Endothelial cell of umbilical vein (primary cell): ENCODE measurements at regions not wholly inside any gene's neighbourhood (a gene's known extent, or its start where the extent isn't known, plus 50 kb on each side); places are given as distances from the start of the nearest gene placed in this dataset.

Source experiments
- BruUV-seq: library from RNA; stranded (reverse); fragments of 400-500 nt; replicated peaks from 2 replicates; lab custom pipeline; 2021; lab: Mats Ljungman, UMichigan
- CTCF ChIA-PET: fragments of 300-600, 350-600 bp; sonication (Branson Sonifier 250); formaldehyde crosslinking; loops from one replicate; lab custom pipeline; 2021; ENCODE audit warnings: antibody characterized with exemption, inconsistent platforms; lab: Charles Lee
- POLR2A ChIA-PET: fragments of 300-600, 350-600 bp; sonication (Branson Sonifier 250); formaldehyde crosslinking; loops from one replicate; lab custom pipeline; 2021; ENCODE audit warnings: antibody characterized with exemption, inconsistent platforms; lab: Charles Lee
- DNase-seq: peaks from one replicate; pipeline ENCODE4 v3.0.0-alpha.2; 2011; ENCODE audit warnings: low read depth, low spot score
- FAIRE-seq: peaks from 2 replicates; lab custom pipeline; 2011; peaks lifted over from hg19 to GRCh38; lab: Jason Lieb, UNC
- H2AFZ ChIP-seq: 2 replicates; pipeline ENCODE4 v1.6.0; 2012; ENCODE audit warnings: low read depth, low read length, control low read depth, inconsistent platforms
- H3K27ac ChIP-seq: 2 replicates; pipeline ENCODE4 v1.5.1; 2011; ENCODE audit warnings: low read depth, mild to moderate bottlenecking, control low read depth, low read length, moderate library complexity; ENCODE audit not compliant: insufficient read depth
- H3K27me3 ChIP-seq, 2 experiments: 2 replicates each; pipeline versions ENCODE4 v1.6.0 to v1.6.1; 2011; ENCODE audit warnings: low read length in 2 of 2, mixed read lengths in 1 of 2; ENCODE audit not compliant: control insufficient read depth in 2 of 2, insufficient read depth in 2 of 2
- H3K36me3 ChIP-seq, 2 experiments: 2 replicates in 1 of 2; 3 replicates in 1 of 2; pipeline ENCODE4 v1.5.1; 2011; ENCODE audit warnings: low read length in 2 of 2, mild to moderate bottlenecking in 1 of 2, moderate library complexity in 1 of 2; ENCODE audit not compliant: control insufficient read depth in 2 of 2, insufficient read depth in 2 of 2; ENCODE audit errors: extremely low read depth in 1 of 2
- H3K4me1 ChIP-seq: 3 replicates; pipeline ENCODE4 v1.5.1; 2011; ENCODE audit warnings: mild to moderate bottlenecking, low read length; ENCODE audit not compliant: control insufficient read depth, insufficient read depth; ENCODE audit errors: extremely low read depth
- H3K4me2 ChIP-seq: 2 replicates; pipeline ENCODE4 v1.6.1; 2011; ENCODE audit warnings: low read length, control low read depth, mixed read lengths; ENCODE audit not compliant: insufficient read depth
- H3K4me3 ChIP-seq, 3 experiments: fragments of 200-600 bp in 1 of 3; sonication (generic), shearing (Covaris generic) in 1 of 3; replicated peaks in 1 of 3; 2 replicates each; pipeline ENCODE4 v1.5.1; 2011 to 2016; ENCODE audit warnings: control low read depth in 3 of 3, low read length in 3 of 3, mild to moderate bottlenecking in 2 of 3, inconsistent platforms in 1 of 3, low read depth in 1 of 3, moderate library complexity in 1 of 3; ENCODE audit not compliant: insufficient read depth in 1 of 3
- H3K79me2 ChIP-seq: 2 replicates; pipeline ENCODE4 v1.6.0; 2012; ENCODE audit warnings: low read length, inconsistent platforms; ENCODE audit not compliant: control insufficient read depth, insufficient read depth
- H3K9ac ChIP-seq: replicated peaks from 2 replicates; pipeline ENCODE3; 2011; ENCODE audit warnings: low read length, control low read depth; ENCODE audit not compliant: insufficient read depth; ENCODE audit errors: extremely low read depth
- H3K9me1 ChIP-seq: replicated peaks from 3 replicates; pipeline ENCODE4 v1.6.0; 2011; ENCODE audit warnings: mild to moderate bottlenecking, low read length; ENCODE audit not compliant: control insufficient read depth, insufficient read depth; ENCODE audit errors: extremely low read depth
- H3K9me3 ChIP-seq: replicated peaks from 2 replicates; pipeline ENCODE4 v1.5.1; 2012; ENCODE audit warnings: low read length, inconsistent platforms; ENCODE audit not compliant: control insufficient read depth, insufficient read depth
- H4K20me1 ChIP-seq: replicated peaks from 2 replicates; pipeline ENCODE3; 2011; ENCODE audit warnings: mild to moderate bottlenecking, low read length; ENCODE audit not compliant: control insufficient read depth, insufficient read depth; ENCODE audit errors: extremely low read depth
- CTCF ChIP-seq, 2 donors: IDR thresholded peaks; 1 replicate in 1 of 2; 2 replicates in 1 of 2; pipeline ENCODE4 v1.5.1; 2011; ENCODE audit warnings: low read length in 2 of 2, mild to moderate bottlenecking in 2 of 2, moderate library complexity in 2 of 2, control low read depth in 1 of 2, inconsistent platforms in 1 of 2, low read depth in 1 of 2; ENCODE audit not compliant: insufficient read depth in 1 of 2; ENCODE audit errors: extremely low read depth in 1 of 2
- EZH2 ChIP-seq: IDR thresholded peaks from 2 replicates; pipeline ENCODE4 v1.6.1; 2012; ENCODE audit warnings: borderline replicate concordance, low read depth, mild to moderate bottlenecking, moderate library complexity, low read length, inconsistent platforms; ENCODE audit not compliant: severe bottlenecking
- FOS ChIP-seq: IDR thresholded peaks from 2 replicates; pipeline ENCODE4 v1.6.1; 2011; ENCODE audit warnings: mild to moderate bottlenecking, low read length, moderate library complexity, borderline replicate concordance; ENCODE audit not compliant: insufficient read depth
- JUN ChIP-seq: IDR thresholded peaks from 2 replicates; pipeline ENCODE4 v1.6.1; 2011; ENCODE audit warnings: borderline replicate concordance, low read depth; ENCODE audit not compliant: insufficient read length, insufficient read depth
- POLR2A ChIP-seq: IDR thresholded peaks from 2 replicates; pipeline ENCODE4 v1.6.1; 2012; ENCODE audit warnings: low read depth, mild to moderate bottlenecking, control low read depth, low read length
- dilution Hi-C: fragments of 300-500 bp; cut with MboI; formaldehyde crosslinking; loops from one replicate; pipeline ENCODE4 v1.15.0; 2019; ENCODE audit warnings: low sequenced_read_pairs; ENCODE audit not compliant: extremely low pct_ligation_motif_present
- intact Hi-C: fragments of 100-400 bp; cut with micrococcal nuclease; formaldehyde crosslinking; loops from one replicate; pipeline ENCODE4 v1.10.0; 2022
- TF ChIP-seq, protein P1 (sequence below): IDR thresholded peaks from 2 replicates; pipeline ENCODE4 v1.6.1; 2011; ENCODE audit not compliant: insufficient read depth, insufficient read length

DNA sequence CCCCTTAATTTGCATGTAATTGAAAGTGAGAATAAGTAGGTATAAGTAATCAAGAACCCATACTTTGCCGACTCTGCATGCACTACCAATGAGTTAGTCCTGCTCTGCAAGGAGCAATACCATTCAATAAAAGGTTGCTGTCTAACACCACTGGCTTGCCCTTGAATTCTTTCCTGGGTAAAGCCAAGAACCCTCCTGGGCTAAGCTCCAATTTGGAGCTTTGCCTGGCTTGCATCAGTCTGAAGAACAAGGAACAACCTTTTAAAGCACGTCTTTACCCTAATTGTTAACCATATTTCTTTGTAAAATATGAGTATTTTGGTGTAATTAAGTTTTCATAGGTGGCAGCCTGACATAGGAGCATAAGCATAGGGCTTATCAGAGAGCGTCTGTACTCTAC, 367.7 kb downstream of the MEI4 start:
- Histone ChIP-seq H3K4me3 (no peak overlapping the region), H3K27ac (no peak overlapping the region), H4K20me1 (no peaks in the 10 kb centered on the region), H3K9me1 (no peaks in the 10 kb centered on the region), H3K9ac (no peak overlapping the region), H3K36me3 (no peaks in the 10 kb centered on the region), H3K9me3 (no peaks in the 10 kb centered on the region), H3K4me1 (no peaks in the 10 kb centered on the region), H3K27me3 (peaks cover 0 to 3% of the 10 kb centered on the region in 2 experiments), H3K4me2 (no peak overlapping the region), H2AFZ (no peak overlapping the region), H3K79me2 (no peaks in the 10 kb centered on the region)
- dilution Hi-C loops (no loop called here), intact Hi-C loops (no loop called here)
- no TSS peak for BruUV-seq
- DNase-seq (no peak), FAIRE-seq (no peak)
- ChIA-PET CTCF (no interaction called here), POLR2A (no interaction called here)
- TF ChIP-seq CTCF (IDR thresholded peaks at IDR 0.05; ENCODE audit: extremely low read depth in 1 of 2, insufficient read depth in 1 of 2, low read depth in 1 of 2, low read length in 2 of 2) (no peak), FOS (no peak), POLR2A (no peak)

DNA sequence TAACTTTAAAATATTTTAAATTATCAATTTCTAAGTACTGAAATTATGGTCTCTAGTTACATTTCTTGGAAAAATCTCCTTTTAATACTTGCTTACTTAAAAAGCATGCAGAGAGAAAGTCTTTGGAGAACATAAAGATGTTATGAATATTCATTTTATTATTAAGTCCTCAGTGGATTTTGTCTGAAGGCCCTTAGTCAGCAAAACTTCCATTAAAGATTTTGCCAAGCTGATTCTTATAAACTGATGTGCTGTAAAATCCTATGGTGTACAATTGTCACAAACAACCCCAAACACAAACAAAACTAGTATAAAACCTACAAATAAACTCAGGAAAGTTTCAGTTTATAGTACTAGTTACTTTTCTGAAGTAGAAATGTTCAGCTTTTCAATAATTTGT, 372.7 kb downstream of the MEI4 start:
- no peak for DNase-seq
- Histone ChIP-seq H2AFZ (no peak overlapping the region), H3K4me2 (no peak overlapping the region), H3K27me3 (peaks cover 0 to 3% of the 10 kb centered on the region in 2 experiments), H3K36me3 (no peaks in the 10 kb centered on the region), H3K4me1 (no peaks in the 10 kb centered on the region), H3K79me2 (no peaks in the 10 kb centered on the region), H3K9ac (no peak overlapping the region), H3K9me1 (no peaks in the 10 kb centered on the region), H3K27ac (no peak overlapping the region), H3K4me3 (no peak overlapping the region), H4K20me1 (no peaks in the 10 kb centered on the region), H3K9me3 (no peaks in the 10 kb centered on the region)
- CTCF ChIA-PET: no interaction called here
- dilution Hi-C loops: no loop called here
- no TSS peak for BruUV-seq
- POLR2A ChIA-PET: no interaction called here
- intact Hi-C loops: no loop called here
- FAIRE-seq: no peak
- no peak for TF ChIP-seq JUN
- no peak for TF ChIP-seq POLR2A
- TF ChIP-seq, protein P1, sequence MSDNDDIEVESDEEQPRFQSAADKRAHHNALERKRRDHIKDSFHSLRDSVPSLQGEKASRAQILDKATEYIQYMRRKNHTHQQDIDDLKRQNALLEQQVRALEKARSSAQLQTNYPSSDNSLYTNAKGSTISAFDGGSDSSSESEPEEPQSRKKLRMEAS: no peak
- no peak for TF ChIP-seq EZH2
